Activated T-helper 17 cell treated with anti-CD3 and anti-CD28 coated beads, Interleukin-2, amount 50 U/mL, for 72 hours (primary cell): ENCODE measurements at regions not wholly inside any gene's neighbourhood (a gene's known extent, or its start where the extent isn't known, plus 50 kb on each side); places are given as distances from the start of the nearest gene placed in this dataset.

Experiments
- ATAC-seq: fragments of 150-1000 bp; cut with Tn5 transposase; replicated peaks from 2 replicates; pipeline ENCODE4 v1.10.0; 2021; ENCODE audit warnings: mild to moderate bottlenecking, moderate library complexity
- H3K27ac Mint-ChIP-seq: one replicate; pipeline ENCODE4 v1.8.0; 2022; ENCODE audit warnings: mixed read lengths
- H3K27me3 Mint-ChIP-seq: one replicate; pipeline ENCODE4 v1.8.0; 2022; ENCODE audit warnings: mixed read lengths
- H3K36me3 Mint-ChIP-seq: one replicate; pipeline ENCODE4 v1.8.0; 2022; ENCODE audit warnings: low read depth, mild to moderate bottlenecking, mixed read lengths
- H3K4me1 Mint-ChIP-seq: one replicate; pipeline ENCODE4 v1.8.0; 2022; ENCODE audit warnings: mixed read lengths
- H3K4me3 Mint-ChIP-seq: one replicate; pipeline ENCODE4 v1.8.0; 2022; ENCODE audit warnings: mild to moderate bottlenecking, mixed read lengths
- H3K9me3 Mint-ChIP-seq: one replicate; pipeline ENCODE4 v1.8.0; 2022; ENCODE audit warnings: mixed read lengths

GRCh38 chr17:71905376-71906031, 215.3 kb upstream of the SOX9 start:
- no peaks in the 10 kb centered on the region for H3K36me3 Mint-ChIP-seq
- H3K4me1 Mint-ChIP-seq, result no peaks in the 10 kb centered on the region
- H3K27me3 Mint-ChIP-seq, result no peaks in the 10 kb centered on the region
- H3K27ac Mint-ChIP-seq, result no peak overlapping the region
- no peak overlapping the region for H3K4me3 Mint-ChIP-seq
- H3K9me3 Mint-ChIP-seq, result no peaks in the 10 kb centered on the region
- ATAC-seq, result no peak

GRCh38 chr17:71909155-71909554, 211.7 kb upstream of the SOX9 start:
- H3K4me3 Mint-ChIP-seq, result no peak overlapping the region
- H3K27ac Mint-ChIP-seq, result no peak overlapping the region
- no peaks in the 10 kb centered on the region for H3K36me3 Mint-ChIP-seq
- no peaks in the 10 kb centered on the region for H3K4me1 Mint-ChIP-seq
- H3K27me3 Mint-ChIP-seq, result no peaks in the 10 kb centered on the region
- no peaks in the 10 kb centered on the region for H3K9me3 Mint-ChIP-seq
- no peak for ATAC-seq

- no peak for ATAC-seq
- H3K9me3 Mint-ChIP-seq, result no peaks in the 10 kb centered on the region
- H3K27me3 Mint-ChIP-seq, result no peaks in the 10 kb centered on the region
- no peak overlapping the region for H3K27ac Mint-ChIP-seq
- no peak overlapping the region for H3K4me3 Mint-ChIP-seq
- no peaks in the 10 kb centered on the region for H3K4me1 Mint-ChIP-seq
- no peaks in the 10 kb centered on the region for H3K36me3 Mint-ChIP-seq
Measured at GRCh38 chr17:71910002-71910401, 210.8 kb upstream of the SOX9 start.

- H3K9me3 Mint-ChIP-seq, result peaks cover 3% of the 10 kb centered on the region
- H3K4me1 Mint-ChIP-seq, result no peaks in the 10 kb centered on the region
- H3K4me3 Mint-ChIP-seq, result no peak overlapping the region
- ATAC-seq, result no peak
- no peaks in the 10 kb centered on the region for H3K27me3 Mint-ChIP-seq
- no peak overlapping the region for H3K27ac Mint-ChIP-seq
- no peaks in the 10 kb centered on the region for H3K36me3 Mint-ChIP-seq
Measured at GRCh38 chr17:71914042-71914441, 206.8 kb upstream of the SOX9 start.

- H3K9me3 Mint-ChIP-seq, result peaks cover 3% of the 10 kb centered on the region
- no peaks in the 10 kb centered on the region for H3K36me3 Mint-ChIP-seq
- no peak overlapping the region for H3K4me3 Mint-ChIP-seq
- H3K27me3 Mint-ChIP-seq, result no peaks in the 10 kb centered on the region
- no peak for ATAC-seq
- no peak overlapping the region for H3K27ac Mint-ChIP-seq
- H3K4me1 Mint-ChIP-seq, result no peaks in the 10 kb centered on the region
Measured at GRCh38 chr17:71914812-71915211, 206.0 kb upstream of the SOX9 start.

GRCh38 chr17:71917715-71918114, 203.1 kb upstream of the SOX9 start:
- H3K4me3 Mint-ChIP-seq, result no peak overlapping the region
- ATAC-seq, result no peak
- no peaks in the 10 kb centered on the region for H3K36me3 Mint-ChIP-seq
- H3K27ac Mint-ChIP-seq, result no peak overlapping the region
- no peaks in the 10 kb centered on the region for H3K27me3 Mint-ChIP-seq
- peaks cover 3% of the 10 kb centered on the region for H3K9me3 Mint-ChIP-seq
- no peaks in the 10 kb centered on the region for H3K4me1 Mint-ChIP-seq

GRCh38 chr17:71919186-71919585, 201.6 kb upstream of the SOX9 start:
- Mint-ChIP-seq H3K36me3 (no peaks in the 10 kb centered on the region), H3K4me3 (no peak overlapping the region), H3K27ac (no peak overlapping the region), H3K4me1 (no peaks in the 10 kb centered on the region), H3K9me3 (peaks cover 3% of the 10 kb centered on the region), H3K27me3 (no peaks in the 10 kb centered on the region)
- no peak for ATAC-seq

GRCh38 chr17:71919896-71920295, 200.9 kb upstream of the SOX9 start:
- ATAC-seq, result no peak
- H3K9me3 Mint-ChIP-seq, result peaks cover 3% of the 10 kb centered on the region
- no peak overlapping the region for H3K4me3 Mint-ChIP-seq
- H3K27ac Mint-ChIP-seq, result no peak overlapping the region
- no peaks in the 10 kb centered on the region for H3K36me3 Mint-ChIP-seq
- no peaks in the 10 kb centered on the region for H3K4me1 Mint-ChIP-seq
- H3K27me3 Mint-ChIP-seq, result peaks cover 2% of the 10 kb centered on the region

- ATAC-seq, result peak; percentile 90
- peak overlapping the region; percentile 62 for H3K27ac Mint-ChIP-seq
- peaks cover 3% of the 10 kb centered on the region for H3K27me3 Mint-ChIP-seq
- H3K4me1 Mint-ChIP-seq, result no peaks in the 10 kb centered on the region
- H3K9me3 Mint-ChIP-seq, result no peaks in the 10 kb centered on the region
- no peak overlapping the region for H3K4me3 Mint-ChIP-seq
- no peaks in the 10 kb centered on the region for H3K36me3 Mint-ChIP-seq
Measured at GRCh38 chr17:71921796-71922195, 199.0 kb upstream of the SOX9 start.

GRCh38 chr17:71922439-71922838, 198.4 kb upstream of the SOX9 start:
- H3K36me3 Mint-ChIP-seq, result no peaks in the 10 kb centered on the region
- H3K9me3 Mint-ChIP-seq, result no peaks in the 10 kb centered on the region
- no peaks in the 10 kb centered on the region for H3K4me1 Mint-ChIP-seq
- H3K27ac Mint-ChIP-seq, result peak overlapping the region; percentile 62
- no peak overlapping the region for H3K4me3 Mint-ChIP-seq
- peak; percentile 57 for ATAC-seq
- H3K27me3 Mint-ChIP-seq, result peaks cover 3% of the 10 kb centered on the region

- Mint-ChIP-seq H3K4me3 (no peak overlapping the region), H3K9me3 (peaks cover 3% of the 10 kb centered on the region), H3K27me3 (peaks cover 6% of the 10 kb centered on the region), H3K36me3 (no peaks in the 10 kb centered on the region), H3K4me1 (no peaks in the 10 kb centered on the region), H3K27ac (no peak overlapping the region)
- no peak for ATAC-seq
Measured at GRCh38 chr17:71926746-71927398, 193.9 kb upstream of the SOX9 start.

- H3K27ac Mint-ChIP-seq, result no peak overlapping the region
- no peaks in the 10 kb centered on the region for H3K36me3 Mint-ChIP-seq
- peaks cover 8% of the 10 kb centered on the region for H3K9me3 Mint-ChIP-seq
- H3K4me3 Mint-ChIP-seq, result no peak overlapping the region
- no peaks in the 10 kb centered on the region for H3K4me1 Mint-ChIP-seq
- H3K27me3 Mint-ChIP-seq, result peaks cover 3% of the 10 kb centered on the region
- no peak for ATAC-seq
Measured at GRCh38 chr17:71933306-71933705, 187.5 kb upstream of the SOX9 start.

- no peaks in the 10 kb centered on the region for H3K4me1 Mint-ChIP-seq
- no peak overlapping the region for H3K27ac Mint-ChIP-seq
- H3K27me3 Mint-ChIP-seq, result peaks cover 3% of the 10 kb centered on the region
- no peak for ATAC-seq
- H3K4me3 Mint-ChIP-seq, result no peak overlapping the region
- H3K9me3 Mint-ChIP-seq, result peaks cover 8% of the 10 kb centered on the region
- no peaks in the 10 kb centered on the region for H3K36me3 Mint-ChIP-seq
Measured at GRCh38 chr17:71934520-71934919, 186.3 kb upstream of the SOX9 start.

GRCh38 chr17:71935341-71935740, 185.5 kb upstream of the SOX9 start:
- Mint-ChIP-seq H3K9me3 (peaks cover 8% of the 10 kb centered on the region), H3K4me1 (no peaks in the 10 kb centered on the region), H3K4me3 (no peak overlapping the region), H3K27ac (no peak overlapping the region), H3K27me3 (peaks cover 3% of the 10 kb centered on the region), H3K36me3 (no peaks in the 10 kb centered on the region)
- ATAC-seq, result no peak

- no peaks in the 10 kb centered on the region for H3K27me3 Mint-ChIP-seq
- H3K36me3 Mint-ChIP-seq, result no peaks in the 10 kb centered on the region
- ATAC-seq, result no peak
- H3K27ac Mint-ChIP-seq, result no peak overlapping the region
- H3K4me1 Mint-ChIP-seq, result no peaks in the 10 kb centered on the region
- peaks cover 4% of the 10 kb centered on the region for H3K9me3 Mint-ChIP-seq
- H3K4me3 Mint-ChIP-seq, result no peak overlapping the region
Measured at GRCh38 chr17:71936977-71937376, 183.8 kb upstream of the SOX9 start.
